PC-3 (cell line): ENCODE measurements at regions not wholly inside any gene's neighbourhood (a gene's known extent, or its start where the extent isn't known, plus 50 kb on each side); places are given as distances from the start of the nearest gene placed in this dataset.

Source experiments
- ATAC-seq: fragments of 200-7000 bp; cut with Tn5 transposase; 2 replicates; pipeline ENCODE4 v1.9.1; 2020; ENCODE audit warnings: mild to moderate bottlenecking, moderate library complexity
- BruUV-seq: library from RNA; stranded (reverse); fragments of 400-500 nt; replicated peaks from 2 replicates; lab custom pipeline; 2021; lab: Mats Ljungman, UMichigan
- CTCF ChIA-PET: fragments of 300-600 bp; sonication (Branson Sonifier 250); formaldehyde crosslinking; loops from one replicate; lab custom pipeline; 2022; ENCODE audit warnings: antibody characterized with exemption; lab: Charles Lee
- POLR2A ChIA-PET: fragments of 300-600 bp; sonication (Branson Sonifier 250); formaldehyde crosslinking; loops from one replicate; lab custom pipeline; 2022; ENCODE audit warnings: antibody characterized with exemption; ENCODE audit not compliant: unreplicated experiment; lab: Charles Lee
- DNase-seq: peaks from one replicate; pipeline ENCODE4 v3.0.0-alpha.2; 2015
- H2AFZ ChIP-seq: fragments of 300-600 bp; sonication (generic); 2 replicates; pipeline ENCODE4 v1.6.0; 2016; ENCODE audit warnings: antibody characterized with exemption, low read length
- H3F3A ChIP-seq: fragments of 300-600 bp; sonication (generic); one replicate; pipeline ENCODE4 v1.6.0; 2017; ENCODE audit warnings: antibody characterized with exemption, low read length, control low read depth, mild to moderate bottlenecking; ENCODE audit not compliant: unreplicated experiment
- H3K27ac ChIP-seq: fragments of 300-600 bp; sonication (generic); 2 replicates; pipeline ENCODE4 v1.5.1; 2016; ENCODE audit warnings: mild to moderate bottlenecking, low read length
- H3K27me3 ChIP-seq: fragments of 300-600 bp; sonication (generic); 2 replicates; pipeline ENCODE4 v1.6.1; 2016; ENCODE audit warnings: low read length, mixed read lengths
- H3K36me3 ChIP-seq: fragments of 300-600 bp; sonication (generic); 2 replicates; pipeline ENCODE4 v1.6.1; 2016; ENCODE audit warnings: low read depth, mixed run types, low read length, mixed read lengths
- H3K4me1 ChIP-seq: fragments of 300-600 bp; sonication (generic); 2 replicates; pipeline ENCODE4 v1.5.1; 2016; ENCODE audit warnings: low read length; ENCODE audit not compliant: insufficient read depth
- H3K4me2 ChIP-seq: fragments of 300-600 bp; sonication (generic); 2 replicates; pipeline ENCODE4 v1.6.0; 2016; ENCODE audit warnings: low read length
- H3K4me3 ChIP-seq: fragments of 300-600 bp; sonication (generic); 2 replicates; pipeline ENCODE4 v1.5.1; 2016; ENCODE audit warnings: mild to moderate bottlenecking, low read length, mixed read lengths
- H3K79me2 ChIP-seq: fragments of 300-600 bp; sonication (generic); 2 replicates; pipeline ENCODE4 v1.6.1; 2017; ENCODE audit warnings: low read length, mixed read lengths
- H3K9ac ChIP-seq: fragments of 300-600 bp; sonication (generic); 2 replicates; pipeline ENCODE4 v1.6.0; 2016; ENCODE audit warnings: mild to moderate bottlenecking, low read length
- H3K9me2 ChIP-seq: fragments of 300-600 bp; sonication (generic); replicated peaks from 2 replicates; pipeline ENCODE4 v1.6.1; 2016; ENCODE audit warnings: mixed run types, low read length, mixed read lengths
- H3K9me3 ChIP-seq: fragments of 300-600 bp; sonication (generic); 2 replicates; pipeline ENCODE4 v1.6.1; 2016; ENCODE audit warnings: low read length, mixed read lengths
- H4K20me1 ChIP-seq: fragments of 300-600 bp; sonication (generic); 2 replicates; pipeline ENCODE4 v1.6.1; 2016; ENCODE audit warnings: low read length, mixed read lengths
- EZH2 ChIP-seq: fragments of 300-600 bp; sonication (generic); IDR thresholded peaks from one replicate; pipeline ENCODE4 v1.6.1; 2017; ENCODE audit warnings: antibody characterized with exemption, mild to moderate bottlenecking, low read length; ENCODE audit not compliant: unreplicated experiment
- EZH2phosphoT487 ChIP-seq: fragments of 300-600 bp; sonication (generic); IDR thresholded peaks from 2 replicates; pipeline ENCODE4 v1.6.1; 2018; ENCODE audit warnings: mild to moderate bottlenecking, antibody characterized with exemption, low read length, borderline replicate concordance
- intact Hi-C: fragments of 100-400 bp; cut with micrococcal nuclease; formaldehyde crosslinking; loops from 2 replicates; pipeline ENCODE4 v1.9.0; 2023
- TF ChIP-seq, protein P1 (sequence below): fragments of 300-600 bp; sonication (generic); conservative IDR thresholded peaks from 2 replicates; pipeline ENCODE4 v1.5.1; 2017; ENCODE audit warnings: antibody characterized with exemption, low read depth, mild to moderate bottlenecking, low read length

- H3K9ac ChIP-seq: no peak overlapping the region
- no peaks in the 10 kb centered on the region for H3K36me3 ChIP-seq
- peak; percentile 40 for ATAC-seq
- H3K9me3 ChIP-seq: no peaks in the 10 kb centered on the region
- peaks cover 68% of the 10 kb centered on the region for H3K27me3 ChIP-seq
- no peak overlapping the region for H3K4me3 ChIP-seq
- ChIA-PET CTCF (no interaction called here), POLR2A (interaction anchor here (0.6 kb wide), 1 partner anchor 19 kb away, joined by 3 read pairs; no protein-coding TSS in a partner anchor)
- H3K4me2 ChIP-seq: no peak overlapping the region
- BruUV-seq: no TSS peak
- no peaks in the 10 kb centered on the region for H4K20me1 ChIP-seq
- DNase-seq: peak; percentile 37
- no peak overlapping the region for H2AFZ ChIP-seq
- no peaks in the 10 kb centered on the region for H3K4me1 ChIP-seq
- H3F3A ChIP-seq: no peaks in the 10 kb centered on the region
- H3K27ac ChIP-seq: no peak overlapping the region
- H3K9me2 ChIP-seq: no peaks in the 10 kb centered on the region
- TF ChIP-seq EZH2phosphoT487 (no peak), EZH2 (no peak)
- TF ChIP-seq, protein P1, sequence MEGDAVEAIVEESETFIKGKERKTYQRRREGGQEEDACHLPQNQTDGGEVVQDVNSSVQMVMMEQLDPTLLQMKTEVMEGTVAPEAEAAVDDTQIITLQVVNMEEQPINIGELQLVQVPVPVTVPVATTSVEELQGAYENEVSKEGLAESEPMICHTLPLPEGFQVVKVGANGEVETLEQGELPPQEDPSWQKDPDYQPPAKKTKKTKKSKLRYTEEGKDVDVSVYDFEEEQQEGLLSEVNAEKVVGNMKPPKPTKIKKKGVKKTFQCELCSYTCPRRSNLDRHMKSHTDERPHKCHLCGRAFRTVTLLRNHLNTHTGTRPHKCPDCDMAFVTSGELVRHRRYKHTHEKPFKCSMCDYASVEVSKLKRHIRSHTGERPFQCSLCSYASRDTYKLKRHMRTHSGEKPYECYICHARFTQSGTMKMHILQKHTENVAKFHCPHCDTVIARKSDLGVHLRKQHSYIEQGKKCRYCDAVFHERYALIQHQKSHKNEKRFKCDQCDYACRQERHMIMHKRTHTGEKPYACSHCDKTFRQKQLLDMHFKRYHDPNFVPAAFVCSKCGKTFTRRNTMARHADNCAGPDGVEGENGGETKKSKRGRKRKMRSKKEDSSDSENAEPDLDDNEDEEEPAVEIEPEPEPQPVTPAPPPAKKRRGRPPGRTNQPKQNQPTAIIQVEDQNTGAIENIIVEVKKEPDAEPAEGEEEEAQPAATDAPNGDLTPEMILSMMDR: no peak
- no peaks in the 10 kb centered on the region for H3K79me2 ChIP-seq
- intact Hi-C loops: no loop called here
These were observed 57.2 kb upstream of the ZNRF4 start for GRCh38 chr19:5397804-5398692.

DNA sequence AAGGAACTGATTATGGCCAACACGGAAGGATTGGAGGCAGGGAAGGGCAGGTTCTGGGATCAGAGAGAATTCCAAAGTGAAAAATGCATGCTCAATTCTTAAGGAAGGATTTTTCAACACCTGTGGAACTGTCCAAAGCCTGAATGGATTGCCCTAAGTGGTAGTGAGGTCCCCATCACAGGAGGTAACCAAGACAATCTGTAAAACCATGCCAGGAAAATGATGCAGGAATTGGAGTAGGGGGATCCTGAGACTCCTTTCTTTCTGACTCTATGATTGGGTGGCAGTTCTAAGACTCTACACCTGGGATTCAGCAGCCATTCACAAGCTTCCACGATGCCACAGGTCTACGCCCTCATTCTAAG lies 56.5 kb upstream of the ZNRF4 start:
- ATAC-seq (no peak), DNase-seq (no peak)
- BruUV-seq: no TSS peak
- Histone ChIP-seq H3K36me3 (no peaks in the 10 kb centered on the region), H3K4me2 (no peak overlapping the region), H3F3A (no peaks in the 10 kb centered on the region), H3K4me1 (no peaks in the 10 kb centered on the region), H3K27me3 (peaks cover 62% of the 10 kb centered on the region), H3K27ac (no peak overlapping the region), H3K4me3 (no peak overlapping the region), H2AFZ (no peak overlapping the region), H3K9me2 (no peaks in the 10 kb centered on the region), H3K9me3 (no peaks in the 10 kb centered on the region), H3K9ac (no peak overlapping the region), H4K20me1 (no peaks in the 10 kb centered on the region), H3K79me2 (no peaks in the 10 kb centered on the region)
- ChIA-PET POLR2A (no interaction called here), CTCF (no interaction called here)
- intact Hi-C loops: no loop called here
- TF ChIP-seq EZH2phosphoT487: no peak
- TF ChIP-seq, protein P1: no peak
- TF ChIP-seq EZH2: no peak
